Gastrocnemius medialis (tissue), 4 donors: ENCODE measurements at regions not wholly inside any gene's neighbourhood (a gene's known extent, or its start where the extent isn't known, plus 50 kb on each side); places are given as distances from the start of the nearest gene placed in this dataset.

ENCODE experiments used
- POLR2A ChIP-seq, 2 donors: fragments of 450-650 bp; IDR thresholded peaks; one replicate each; pipeline ENCODE4 v1.6.1; 2017; ENCODE audit warnings: antibody characterized with exemption in 2 of 2, mild to moderate bottlenecking in 2 of 2, moderate library complexity in 2 of 2
- TF ChIP-seq, protein P1 (sequence below), 5 experiments: fragments of 450-650 bp in 3 of 5; fragments of 200-600 bp in 2 of 5; sonication (generic) in 2 of 5; IDR thresholded peaks in 4 of 5; conservative IDR thresholded peaks in 1 of 5; 1 replicate in 4 of 5; 2 replicates in 1 of 5; pipeline ENCODE4 v1.5.1; 2016 to 2019; ENCODE audit warnings: antibody characterized with exemption in 5 of 5, mild to moderate bottlenecking in 3 of 5, moderate library complexity in 3 of 5

DNA sequence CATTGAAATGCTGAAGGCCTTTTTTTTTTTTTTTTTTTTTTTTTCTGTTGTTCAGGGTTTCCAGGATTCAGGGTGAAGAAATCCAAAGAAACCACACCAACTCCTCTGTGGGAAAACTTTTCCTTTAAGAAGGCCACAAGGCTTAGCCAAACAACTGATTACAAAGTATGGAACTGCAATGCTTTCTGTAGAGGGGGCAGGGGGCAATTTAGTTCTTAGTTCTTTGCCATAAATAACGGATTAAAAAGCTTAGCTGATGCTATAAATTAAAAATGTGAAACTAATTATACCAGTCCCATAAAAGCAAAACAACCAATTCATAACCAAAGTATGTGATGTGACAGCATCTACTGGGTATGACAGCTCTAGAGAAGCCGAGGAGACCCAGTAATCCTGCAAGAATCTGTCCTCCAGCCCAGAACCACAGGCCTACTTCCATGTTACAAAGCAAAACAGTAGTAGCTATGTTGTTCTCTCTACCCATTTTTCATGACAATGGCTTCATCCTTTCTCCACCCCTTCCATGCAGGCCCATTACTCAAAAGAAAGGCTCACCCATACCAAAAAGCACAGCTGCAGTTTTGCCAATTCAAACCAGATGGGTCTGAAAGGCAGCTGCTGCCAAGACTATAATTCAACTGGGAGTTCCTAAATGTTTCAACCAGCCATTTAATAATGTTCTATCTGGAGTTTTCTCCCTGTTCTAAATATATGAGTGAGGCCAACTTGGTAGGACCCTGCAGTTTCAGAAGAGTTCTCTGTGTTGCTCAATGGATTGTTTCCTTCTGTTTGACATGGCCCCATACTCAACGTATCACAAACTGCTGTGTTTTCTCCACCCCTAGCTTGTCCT is 167.1 kb upstream of the ZFHX3 start:
- TF ChIP-seq, protein P1, sequence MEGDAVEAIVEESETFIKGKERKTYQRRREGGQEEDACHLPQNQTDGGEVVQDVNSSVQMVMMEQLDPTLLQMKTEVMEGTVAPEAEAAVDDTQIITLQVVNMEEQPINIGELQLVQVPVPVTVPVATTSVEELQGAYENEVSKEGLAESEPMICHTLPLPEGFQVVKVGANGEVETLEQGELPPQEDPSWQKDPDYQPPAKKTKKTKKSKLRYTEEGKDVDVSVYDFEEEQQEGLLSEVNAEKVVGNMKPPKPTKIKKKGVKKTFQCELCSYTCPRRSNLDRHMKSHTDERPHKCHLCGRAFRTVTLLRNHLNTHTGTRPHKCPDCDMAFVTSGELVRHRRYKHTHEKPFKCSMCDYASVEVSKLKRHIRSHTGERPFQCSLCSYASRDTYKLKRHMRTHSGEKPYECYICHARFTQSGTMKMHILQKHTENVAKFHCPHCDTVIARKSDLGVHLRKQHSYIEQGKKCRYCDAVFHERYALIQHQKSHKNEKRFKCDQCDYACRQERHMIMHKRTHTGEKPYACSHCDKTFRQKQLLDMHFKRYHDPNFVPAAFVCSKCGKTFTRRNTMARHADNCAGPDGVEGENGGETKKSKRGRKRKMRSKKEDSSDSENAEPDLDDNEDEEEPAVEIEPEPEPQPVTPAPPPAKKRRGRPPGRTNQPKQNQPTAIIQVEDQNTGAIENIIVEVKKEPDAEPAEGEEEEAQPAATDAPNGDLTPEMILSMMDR (IDR thresholded peaks at IDR 0.05 in 4 of 5, conservative IDR thresholded peaks at IDR 0.05 in 1 of 5): no peak
- no peak for TF ChIP-seq POLR2A (IDR thresholded peaks at IDR 0.05)
